Spleen (tissue), 11 donors: ENCODE measurements at regions not wholly inside any gene's neighbourhood (a gene's known extent, or its start where the extent isn't known, plus 50 kb on each side); places are given as distances from the start of the nearest gene placed in this dataset.

Source experiments
- DNase-seq: peaks from one replicate; pipeline ENCODE4 v3.0.0-alpha.2; 2020
- H3K27ac ChIP-seq, 8 donors: fragments of 200-600 bp; sonication (generic) in 7 of 8; 1 replicate in 4 of 8; 2 replicates in 4 of 8; pipeline versions ENCODE4 v1.5.0 to v1.8.0; 2016 to 2021; ENCODE audit warnings: inconsistent platforms in 4 of 8, mild to moderate bottlenecking in 4 of 8, moderate library complexity in 1 of 8
- H3K27me3 ChIP-seq, 7 donors: fragments of 200-600 bp; sonication (generic) in 6 of 7; replicated peaks in 1 of 7; 1 replicate in 4 of 7; 2 replicates in 3 of 7; pipeline versions ENCODE4 v1.5.0 to v1.8.0; 2016 to 2021; ENCODE audit warnings: inconsistent platforms in 3 of 7, mild to moderate bottlenecking in 1 of 7
- H3K36me3 ChIP-seq, 6 donors: fragments of 200-600 bp; sonication (generic) in 5 of 6; 1 replicate in 4 of 6; 2 replicates in 2 of 6; pipeline versions ENCODE4 v1.5.0 to v1.8.0; 2016 to 2021; ENCODE audit warnings: inconsistent platforms in 2 of 6
- H3K4me1 ChIP-seq, 6 donors: fragments of 200-600 bp; sonication (generic) in 5 of 6; 1 replicate in 3 of 6; 2 replicates in 3 of 6; pipeline versions ENCODE4 v1.5.0 to v1.8.0; 2016 to 2021; ENCODE audit warnings: inconsistent platforms in 3 of 6
- H3K4me3 ChIP-seq, 8 donors: fragments of 200-600 bp; sonication (generic) in 7 of 8; 1 replicate in 4 of 8; 2 replicates in 4 of 8; pipeline versions ENCODE4 v1.5.0 to v1.8.0; 2016 to 2021; ENCODE audit warnings: inconsistent platforms in 4 of 8, mild to moderate bottlenecking in 4 of 8, moderate library complexity in 2 of 8
- H3K9me3 ChIP-seq, 8 donors: fragments of 200-600 bp; sonication (generic) in 7 of 8; 1 replicate in 4 of 8; 2 replicates in 4 of 8; pipeline versions ENCODE4 v1.5.0 to v1.8.0; 2016 to 2021; ENCODE audit warnings: inconsistent platforms in 4 of 8
- POLR2A ChIP-seq, 3 donors: fragments of 450-650 bp; IDR thresholded peaks; one replicate each; pipeline ENCODE4 v1.5.1; 2017; ENCODE audit warnings: antibody characterized with exemption in 3 of 3, mild to moderate bottlenecking in 1 of 3
- POLR2AphosphoS5 ChIP-seq, 3 donors: sonication (generic); formaldehyde crosslinking; IDR thresholded peaks; one replicate each; pipeline ENCODE4 v1.5.1; 2017; ENCODE audit warnings: antibody characterized with exemption in 3 of 3
- WGBS, 5 donors: extraction: QIAGEN DNeasy Blood & Tissue Kit in 3 of 5; methylation state at CpG; one replicate each; pipeline versions ENCODE4 v1.1.5 to v1.1.7; 2013 to 2018; 5-methylcytosine and 5-hydroxymethylcytosine counted together
- intact Hi-C: fragments of 100-400 bp; cut with DNase I; formaldehyde crosslinking; loops from one replicate; pipeline ENCODE4 v1.15.0; 2023; ENCODE audit warnings: low total_unique reads
- TF ChIP-seq, protein P1 (sequence below), 11 experiments: fragments of 200-600 bp in 7 of 11; fragments of 450-650 bp in 4 of 11; sonication (generic) in 4 of 11; IDR thresholded peaks in 8 of 11; conservative IDR thresholded peaks in 3 of 11; 1 replicate in 7 of 11; 2 replicates in 4 of 11; pipeline versions ENCODE4 v1.4.0 to v1.8.0; 2016 to 2021; ENCODE audit warnings: antibody characterized with exemption in 11 of 11, inconsistent platforms in 4 of 11, mild to moderate bottlenecking in 1 of 11
- donor health status: healthy with polysubstance abuse.
- donor health status: DM: no; HTN: no; CAD: no; lungs with moderate emphysema.
- donor health status: DM: no; HTN: no; CAD: no.
- donor health status: Bipolar disorder and iron deficiency.
- donor health status: healthy.
- donor health status: DM: no; HTN: no; CAD: no.
- donor health status: DM: yes; HTN: yes; CAD: no.

DNA sequence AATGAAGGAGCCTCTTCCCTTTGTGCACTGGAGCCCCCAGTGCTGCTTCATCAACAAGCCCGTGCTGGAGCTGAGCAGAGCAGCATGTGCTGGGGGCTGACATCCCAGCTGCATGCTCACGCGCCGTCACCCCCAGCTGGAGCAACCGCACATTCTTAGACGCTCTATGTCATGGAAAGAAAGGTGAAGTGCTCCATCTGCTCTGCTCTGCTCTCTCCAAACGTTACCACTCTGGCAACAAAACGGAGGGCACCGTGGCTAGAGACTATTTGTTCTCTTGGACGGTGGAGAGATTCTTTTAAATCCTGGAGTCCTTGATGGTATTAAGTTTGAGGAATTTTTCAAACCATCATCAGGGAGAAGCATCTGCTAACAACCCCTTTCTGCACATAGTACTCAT is 208.4 kb downstream of the C12orf75 start:
- no peak for DNase-seq
- H3K27me3 ChIP-seq: peaks cover 0 to 4% (median 0%) of the 10 kb centered on the region in 7 donors
- peaks cover 0 to 38% (median 24%) of the 10 kb centered on the region in 8 donors for H3K9me3 ChIP-seq
- intact Hi-C loops: no loop called here
- WGBS, 5 donors: 82 to 89% (median 88%) methylated on average over 9 to 10 of the region's 10 CpGs
- TF ChIP-seq, protein P1, sequence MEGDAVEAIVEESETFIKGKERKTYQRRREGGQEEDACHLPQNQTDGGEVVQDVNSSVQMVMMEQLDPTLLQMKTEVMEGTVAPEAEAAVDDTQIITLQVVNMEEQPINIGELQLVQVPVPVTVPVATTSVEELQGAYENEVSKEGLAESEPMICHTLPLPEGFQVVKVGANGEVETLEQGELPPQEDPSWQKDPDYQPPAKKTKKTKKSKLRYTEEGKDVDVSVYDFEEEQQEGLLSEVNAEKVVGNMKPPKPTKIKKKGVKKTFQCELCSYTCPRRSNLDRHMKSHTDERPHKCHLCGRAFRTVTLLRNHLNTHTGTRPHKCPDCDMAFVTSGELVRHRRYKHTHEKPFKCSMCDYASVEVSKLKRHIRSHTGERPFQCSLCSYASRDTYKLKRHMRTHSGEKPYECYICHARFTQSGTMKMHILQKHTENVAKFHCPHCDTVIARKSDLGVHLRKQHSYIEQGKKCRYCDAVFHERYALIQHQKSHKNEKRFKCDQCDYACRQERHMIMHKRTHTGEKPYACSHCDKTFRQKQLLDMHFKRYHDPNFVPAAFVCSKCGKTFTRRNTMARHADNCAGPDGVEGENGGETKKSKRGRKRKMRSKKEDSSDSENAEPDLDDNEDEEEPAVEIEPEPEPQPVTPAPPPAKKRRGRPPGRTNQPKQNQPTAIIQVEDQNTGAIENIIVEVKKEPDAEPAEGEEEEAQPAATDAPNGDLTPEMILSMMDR (IDR thresholded peaks at IDR 0.05 in 8 of 11, conservative IDR thresholded peaks at IDR 0.05 in 3 of 11): no peak
- TF ChIP-seq POLR2A (IDR thresholded peaks at IDR 0.05) (no peak), POLR2AphosphoS5 (IDR thresholded peaks at IDR 0.05) (no peak)
- no peaks in the 10 kb centered on the region for H3K36me3 ChIP-seq
- H3K4me1 ChIP-seq: no peaks in the 10 kb centered on the region
- H3K27ac ChIP-seq: no peak overlapping the region
- H3K4me3 ChIP-seq: no peak overlapping the region

DNA sequence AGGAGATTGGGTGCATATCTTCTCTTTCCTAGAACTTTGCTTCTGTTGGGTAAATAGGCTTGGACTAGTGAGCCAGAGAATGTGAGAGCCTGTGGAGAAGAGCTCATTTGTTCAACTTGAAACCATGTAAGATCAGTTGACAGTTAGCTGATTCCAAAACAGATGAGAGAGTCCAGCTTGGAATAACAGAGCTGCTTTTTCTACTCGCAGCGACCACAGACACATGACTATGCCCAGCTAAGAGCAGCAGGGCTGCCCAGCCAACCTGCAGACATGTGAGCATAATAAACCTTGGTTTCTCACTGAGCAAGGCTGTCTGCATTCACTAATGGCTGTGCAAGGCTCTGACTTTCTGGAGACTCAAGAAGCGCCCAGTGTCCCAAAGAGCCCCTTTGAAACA is 209.2 kb downstream of the C12orf75 start:
- Histone ChIP-seq H3K4me3 (no peak overlapping the region), H3K27me3 (peaks cover 0 to 7% (median 0%) of the 10 kb centered on the region in 7 donors), H3K27ac (no peak overlapping the region), H3K36me3 (no peaks in the 10 kb centered on the region), H3K9me3 (peaks cover 0 to 30% (median 16%) of the 10 kb centered on the region in 8 donors), H3K4me1 (no peaks in the 10 kb centered on the region)
- TF ChIP-seq POLR2A (IDR thresholded peaks at IDR 0.05) (no peak), POLR2AphosphoS5 (IDR thresholded peaks at IDR 0.05) (no peak)
- TF ChIP-seq, protein P1 (IDR thresholded peaks at IDR 0.05 in 8 of 11, conservative IDR thresholded peaks at IDR 0.05 in 3 of 11): no peak
- intact Hi-C loops: no loop called here
- WGBS, 5 donors: 64 to 89% (median 72%) methylated on average over 3 of the region's 3 CpGs
- DNase-seq: no peak

DNA sequence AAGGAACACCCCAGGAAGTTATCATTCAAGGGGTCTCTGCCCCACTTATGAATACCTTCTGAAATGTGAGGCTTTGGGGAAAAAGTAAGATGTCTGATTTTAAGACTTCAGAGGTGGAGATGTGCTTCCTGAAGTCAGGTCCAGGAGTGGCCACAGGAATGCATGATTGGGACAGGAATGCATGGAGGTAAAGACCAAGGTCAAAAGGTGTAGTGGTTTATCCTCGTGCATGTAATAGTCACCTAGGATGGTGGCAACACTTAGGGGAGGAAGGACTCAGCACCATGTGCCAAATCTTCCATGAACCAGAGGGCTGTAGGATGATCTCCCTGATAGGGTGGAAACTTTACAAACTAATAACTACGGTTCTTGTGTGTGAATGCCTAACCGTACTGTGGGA is 217.3 kb downstream of the C12orf75 start:
- no peak for DNase-seq
- 73 to 90% (median 87%) methylated on average over 3 of the region's 3 CpGs for WGBS, 5 donors

DNA sequence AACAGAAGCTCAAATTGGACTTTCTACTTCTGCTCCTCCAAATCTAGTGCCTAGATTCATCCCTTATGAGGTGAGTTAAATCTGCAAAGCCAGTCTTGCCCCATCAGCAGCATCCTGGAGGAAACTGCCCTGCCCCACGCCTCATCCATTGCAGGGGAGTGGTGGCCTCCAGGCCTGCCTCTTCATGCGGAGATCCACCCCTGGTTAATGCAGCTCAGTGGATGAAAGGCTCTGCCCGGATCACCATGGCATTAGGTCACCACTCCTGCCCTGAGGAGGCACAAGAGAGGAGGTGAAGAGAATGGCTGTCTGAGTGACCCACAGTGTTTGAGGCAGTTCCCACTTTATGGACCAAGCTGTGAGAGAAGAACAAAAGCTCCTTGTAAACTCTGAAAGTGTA is 218.1 kb downstream of the C12orf75 start:
- 82 to 89% (median 87%) methylated on average over 3 of the region's 3 CpGs for WGBS, 5 donors
- H3K27ac ChIP-seq: no peak overlapping the region

More for the DNA sequence above, 217.3 kb downstream of the C12orf75 start:
- H3K4me3 ChIP-seq: no peak overlapping the region
- peaks cover 0 to 9% (median 0%) of the 10 kb centered on the region in 7 donors for H3K27me3 ChIP-seq
- H3K27ac ChIP-seq: no peak overlapping the region
- intact Hi-C loops: no loop called here
- no peak for TF ChIP-seq POLR2AphosphoS5 (IDR thresholded peaks at IDR 0.05)
- TF ChIP-seq, protein P1 (IDR thresholded peaks at IDR 0.05 in 8 of 11, conservative IDR thresholded peaks at IDR 0.05 in 3 of 11): no peak
- no peak for TF ChIP-seq POLR2A (IDR thresholded peaks at IDR 0.05)
- peaks cover 0 to 5% (median 0%) of the 10 kb centered on the region in 8 donors for H3K9me3 ChIP-seq
- H3K36me3 ChIP-seq: no peaks in the 10 kb centered on the region
- H3K4me1 ChIP-seq: no peaks in the 10 kb centered on the region

More for the DNA sequence above, 218.1 kb downstream of the C12orf75 start:
- Histone ChIP-seq H3K4me3 (no peak overlapping the region), H3K9me3 (peaks cover 0 to 5% (median 0%) of the 10 kb centered on the region in 8 donors), H3K4me1 (no peaks in the 10 kb centered on the region), H3K36me3 (no peaks in the 10 kb centered on the region), H3K27me3 (peaks cover 0 to 9% (median 0%) of the 10 kb centered on the region in 7 donors)
- no peak for DNase-seq
- intact Hi-C loops: no loop called here
- TF ChIP-seq POLR2AphosphoS5 (IDR thresholded peaks at IDR 0.05) (no peak), POLR2A (IDR thresholded peaks at IDR 0.05) (no peak)
- TF ChIP-seq, protein P1 (IDR thresholded peaks at IDR 0.05 in 8 of 11, conservative IDR thresholded peaks at IDR 0.05 in 3 of 11): no peak
